ENCODE measurements at regions not wholly inside any gene's neighbourhood (a gene's known extent, or its start where the extent isn't known, plus 50 kb on each side); places are given as distances from the start of the nearest gene placed in this dataset.

GRCh38 chr2:5751873-5752482 is 59.8 kb downstream of the SOX11 start:
- DNase-seq (ENCODE audit: low spot score): no peak

GRCh38 chr2:5756272-5756671 is 64.1 kb downstream of the SOX11 start:
- no peak for DNase-seq (ENCODE audit: low spot score)

- DNase-seq (ENCODE audit: low spot score): no peak
Observed at GRCh38 chr2:5758346-5758745, 66.2 kb downstream of the SOX11 start.

GRCh38 chr2:5759949-5760348 is 67.8 kb downstream of the SOX11 start:
- no peak for DNase-seq (ENCODE audit: low spot score)

- DNase-seq (ENCODE audit: low spot score): no peak
Observed at GRCh38 chr2:5763531-5763930, 71.3 kb downstream of the SOX11 start.

GRCh38 chr2:5764041-5764440 is 71.9 kb downstream of the SOX11 start:
- no peak for DNase-seq (ENCODE audit: low spot score)

- no peak for DNase-seq (ENCODE audit: low spot score)
Observed at GRCh38 chr2:5766056-5766455, 73.9 kb downstream of the SOX11 start.

GRCh38 chr2:5766561-5766960 is 74.4 kb downstream of the SOX11 start:
- no peak for DNase-seq (ENCODE audit: low spot score)

- no peak for DNase-seq (ENCODE audit: low spot score)
Observed at GRCh38 chr2:5777131-5777535, 84.9 kb downstream of the SOX11 start.

- DNase-seq (ENCODE audit: low spot score): no peak
Observed at GRCh38 chr2:5781679-5782078, 89.5 kb downstream of the SOX11 start.

- DNase-seq (ENCODE audit: low spot score): no peak
Observed at GRCh38 chr2:5782103-5782502, 89.9 kb downstream of the SOX11 start.

GRCh38 chr2:5788447-5788846 is 96.3 kb downstream of the SOX11 start:
- DNase-seq (ENCODE audit: low spot score): no peak

GRCh38 chr2:5791371-5791770 is 99.2 kb downstream of the SOX11 start:
- no peak for DNase-seq (ENCODE audit: low spot score)

- no peak for DNase-seq (ENCODE audit: low spot score)
Observed at GRCh38 chr2:5794012-5794411, 101.8 kb downstream of the SOX11 start.

GRCh38 chr2:5798084-5798483 is 105.9 kb downstream of the SOX11 start:
- DNase-seq (ENCODE audit: low spot score): no peak

- DNase-seq (ENCODE audit: low spot score): no peak
Observed at GRCh38 chr2:5799348-5799747, 107.2 kb downstream of the SOX11 start.

- no peak for DNase-seq (ENCODE audit: low spot score)
Observed at GRCh38 chr2:5803547-5803946, 111.4 kb downstream of the SOX11 start.

- DNase-seq (ENCODE audit: low spot score): no peak
Observed at GRCh38 chr2:5818961-5819600, 126.9 kb downstream of the SOX11 start.

- DNase-seq (ENCODE audit: low spot score): no peak
Observed at GRCh38 chr2:5824126-5824525, 131.9 kb downstream of the SOX11 start.

- DNase-seq (ENCODE audit: low spot score): no peak
Observed at GRCh38 chr2:5825686-5826085, 133.5 kb downstream of the SOX11 start.

- DNase-seq (ENCODE audit: low spot score): no peak
Observed at GRCh38 chr2:5826979-5827655, 134.9 kb downstream of the SOX11 start.

- DNase-seq (ENCODE audit: low spot score): no peak
Observed at GRCh38 chr2:5834501-5834900, 142.3 kb downstream of the SOX11 start.

GRCh38 chr2:5839550-5839949 is 147.4 kb downstream of the SOX11 start:
- DNase-seq (ENCODE audit: low spot score): no peak

All from mucosa of gallbladder (tissue), 1 donor.